CD4-positive, CD25-positive, alpha-beta regulatory T cell (primary cell): ENCODE measurements at regions not wholly inside any gene's neighbourhood (a gene's known extent, or its start where the extent isn't known, plus 50 kb on each side); places are given as distances from the start of the nearest gene placed in this dataset.

Experiments
- ATAC-seq, 2 donors: fragments of 150-1000 bp; cut with Tn5 transposase; one replicate each; pipeline ENCODE4 v1.10.0; 2021; ENCODE audit warnings: low read depth in 2 of 2, moderate number of reproducible peaks in 2 of 2, moderate library complexity in 1 of 2
- DNase-seq, 3 donors: peaks; one replicate each; pipeline versions ENCODE4 v3.0.0 to v3.0.0-alpha.2; 2012 to 2022; ENCODE audit warnings: mixed read lengths in 1 of 3
- H3K27ac ChIP-seq: one replicate; pipeline ENCODE4 v1.7.0; 2013; ENCODE audit warnings: mild to moderate bottlenecking, low read length; ENCODE audit not compliant: insufficient read depth, poor library complexity, severe bottlenecking
- H3K27me3 ChIP-seq: one replicate; pipeline ENCODE4 v1.7.0; 2013; ENCODE audit warnings: low read length; ENCODE audit not compliant: control insufficient read depth, insufficient read depth
- H3K36me3 ChIP-seq: one replicate; pipeline ENCODE4 v1.7.0; 2013; ENCODE audit warnings: mild to moderate bottlenecking, low read length, moderate library complexity; ENCODE audit not compliant: control insufficient read depth, insufficient read depth
- H3K4me1 ChIP-seq: 2 replicates; pipeline ENCODE4 v1.7.0; 2013; ENCODE audit warnings: mild to moderate bottlenecking, low read length; ENCODE audit not compliant: insufficient read depth, control insufficient read depth, poor library complexity, severe bottlenecking
- H3K4me3 ChIP-seq: one replicate; pipeline ENCODE4 v1.7.0; 2013; ENCODE audit warnings: low read depth, mild to moderate bottlenecking, low read length, moderate library complexity
- H3K9me3 ChIP-seq, 2 experiments: 1 replicate in 1 of 2; 2 replicates in 1 of 2; pipeline ENCODE4 v1.7.0; 2013; ENCODE audit warnings: low read length in 2 of 2, mild to moderate bottlenecking in 1 of 2, moderate library complexity in 1 of 2; ENCODE audit not compliant: control insufficient read depth in 2 of 2
- H3K27ac Mint-ChIP-seq, 3 donors: one replicate each; pipeline ENCODE4 v1.8.0; 2020 to 2022; ENCODE audit warnings: mild to moderate bottlenecking in 3 of 3, mixed read lengths in 3 of 3, moderate library complexity in 2 of 3
- H3K27me3 Mint-ChIP-seq: one replicate; pipeline ENCODE4 v1.8.0; 2022; ENCODE audit warnings: mild to moderate bottlenecking, mixed read lengths
- H3K36me3 Mint-ChIP-seq: one replicate; pipeline ENCODE4 v1.8.0; 2020; ENCODE audit warnings: mixed read lengths
- H3K4me1 Mint-ChIP-seq, 4 donors: one replicate each; pipeline ENCODE4 v1.8.0; 2020 to 2022; ENCODE audit warnings: mixed read lengths in 4 of 4, mild to moderate bottlenecking in 1 of 4
- H3K4me3 Mint-ChIP-seq, 4 donors: one replicate each; pipeline ENCODE4 v1.8.0; 2020 to 2022; ENCODE audit warnings: mild to moderate bottlenecking in 4 of 4, mixed read lengths in 4 of 4, moderate library complexity in 3 of 4
- H3K9me3 Mint-ChIP-seq, 7 donors: one replicate each; pipeline ENCODE4 v1.8.0; 2020 to 2022; ENCODE audit warnings: mixed read lengths in 7 of 7, mild to moderate bottlenecking in 3 of 7, moderate library complexity in 2 of 7

DNA sequence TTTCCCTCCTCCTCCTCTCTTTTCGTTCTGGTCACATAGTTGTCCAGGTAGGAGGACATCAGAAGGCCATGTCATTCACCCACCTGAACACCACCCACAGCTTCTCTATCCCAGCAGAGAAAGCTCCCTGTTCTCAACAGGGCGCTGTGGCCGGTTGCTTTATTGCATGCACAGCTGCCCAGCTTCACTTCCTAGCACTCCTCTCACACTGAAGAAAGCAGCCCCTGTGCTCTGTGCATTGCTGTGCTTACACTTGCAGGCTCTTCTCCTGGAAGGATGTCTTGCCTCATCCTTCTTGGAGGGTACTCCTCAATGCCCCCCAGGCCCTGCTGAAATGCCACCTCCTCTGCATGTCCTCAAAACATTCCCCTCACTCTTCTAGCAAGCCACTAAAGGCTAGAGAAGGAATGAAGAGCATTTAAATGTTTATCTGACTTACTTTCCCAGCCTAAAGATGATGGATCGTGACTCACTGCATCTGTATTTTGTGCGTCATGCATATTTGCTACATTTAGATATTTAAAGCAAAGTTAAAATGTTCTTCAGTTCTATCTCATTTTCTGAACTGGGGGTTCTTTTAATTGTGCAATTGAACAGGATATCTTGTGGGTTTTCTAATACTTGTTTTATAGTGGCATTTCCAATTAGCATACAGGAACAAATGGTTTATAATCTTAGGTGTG lies 186.4 kb upstream of the PUDP start:
- Mint-ChIP-seq H3K4me1 (no peaks in the 10 kb centered on the region), H3K27me3 (no peaks in the 10 kb centered on the region), H3K4me3 (no peak overlapping the region), H3K27ac (no peak overlapping the region), H3K36me3 (peaks cover 20% of the 10 kb centered on the region), H3K9me3 (peaks cover 0 to 5% (median 0%) of the 10 kb centered on the region in 7 donors)
- Histone ChIP-seq H3K36me3 (no peaks in the 10 kb centered on the region), H3K4me3 (no peak overlapping the region), H3K27ac (no peak overlapping the region), H3K9me3 (no peaks in the 10 kb centered on the region), H3K27me3 (no peaks in the 10 kb centered on the region), H3K4me1 (no peaks in the 10 kb centered on the region)
- ATAC-seq, result no peak
- DNase-seq, result no peak

DNA sequence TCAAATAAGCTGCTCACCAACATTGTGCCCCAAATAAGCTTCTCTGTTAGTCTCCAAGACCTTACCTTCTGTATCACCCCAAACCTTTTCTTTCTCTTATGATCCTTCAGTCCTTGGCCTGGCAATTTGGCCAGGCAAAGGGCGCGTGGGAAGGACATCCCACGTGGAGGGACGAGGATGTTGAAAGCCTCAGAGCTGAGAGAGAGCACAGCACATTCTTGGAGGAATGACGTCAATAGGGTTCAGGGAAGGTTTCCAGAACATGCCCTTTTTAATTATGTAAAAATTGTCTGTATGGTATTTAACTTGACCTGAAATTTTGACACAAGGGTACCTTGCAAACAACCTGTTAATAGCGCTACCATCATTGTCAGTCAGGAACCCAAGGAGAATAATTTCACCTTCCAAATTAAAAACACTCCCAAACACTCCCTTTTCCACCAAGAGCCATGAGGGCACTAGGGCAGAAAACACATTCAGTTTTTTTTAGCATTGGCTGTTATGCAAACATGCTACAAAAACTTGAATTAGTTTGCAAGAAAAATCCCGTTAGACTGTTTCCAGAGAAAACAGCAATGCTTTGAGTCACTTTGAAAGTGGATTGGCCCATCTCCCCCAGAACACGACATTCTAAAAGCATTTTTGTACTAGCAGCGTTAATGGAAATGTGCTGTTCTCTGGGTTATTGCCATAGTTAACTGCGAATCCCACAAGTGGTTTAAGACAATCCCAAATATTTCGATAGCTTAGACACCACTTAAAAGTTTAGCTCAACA lies 183.2 kb upstream of the PUDP start:
- Histone ChIP-seq H3K36me3 (no peaks in the 10 kb centered on the region), H3K27me3 (no peaks in the 10 kb centered on the region), H3K4me3 (no peak overlapping the region), H3K9me3 (no peaks in the 10 kb centered on the region), H3K4me1 (no peaks in the 10 kb centered on the region), H3K27ac (no peak overlapping the region)
- ATAC-seq (no peak), DNase-seq (no peak)
- Mint-ChIP-seq H3K27ac (no peak overlapping the region), H3K4me3 (no peak overlapping the region), H3K27me3 (no peaks in the 10 kb centered on the region), H3K4me1 (no peaks in the 10 kb centered on the region), H3K36me3 (peaks cover 24% of the 10 kb centered on the region), H3K9me3 (peaks cover 0 to 5% (median 0%) of the 10 kb centered on the region in 7 donors)

DNA sequence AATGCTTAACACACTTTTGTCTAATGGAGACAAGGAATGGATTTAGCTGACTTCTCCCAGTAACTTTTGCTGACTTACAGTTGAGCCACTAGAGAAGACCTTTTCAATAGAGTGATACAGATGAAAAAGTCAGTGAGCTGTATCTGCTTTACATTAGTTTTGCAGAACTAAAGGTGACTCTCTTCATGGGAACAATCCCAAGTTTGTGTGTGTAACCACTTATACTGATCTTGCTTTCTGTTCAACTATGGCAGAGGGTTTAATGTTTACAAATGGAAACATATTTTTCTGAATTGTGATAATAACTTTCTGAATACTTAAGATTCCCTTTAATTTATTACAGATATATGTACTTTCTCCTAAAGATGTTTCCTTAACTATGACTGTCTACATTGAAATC lies 182.6 kb upstream of the PUDP start:
- ATAC-seq (no peak), DNase-seq (no peak)
- H3K9me3 Mint-ChIP-seq, result peaks cover 0 to 5% (median 0%) of the 10 kb centered on the region in 7 donors
- Histone ChIP-seq H3K27me3 (no peaks in the 10 kb centered on the region), H3K4me1 (no peaks in the 10 kb centered on the region), H3K9me3 (no peaks in the 10 kb centered on the region), H3K36me3 (no peaks in the 10 kb centered on the region), H3K4me3 (no peak overlapping the region), H3K27ac (no peak overlapping the region)
- H3K27ac Mint-ChIP-seq, result no peak overlapping the region
- no peak overlapping the region for H3K4me3 Mint-ChIP-seq
- H3K4me1 Mint-ChIP-seq, result no peaks in the 10 kb centered on the region
- no peaks in the 10 kb centered on the region for H3K27me3 Mint-ChIP-seq
- H3K36me3 Mint-ChIP-seq, result peaks cover 26% of the 10 kb centered on the region

DNA sequence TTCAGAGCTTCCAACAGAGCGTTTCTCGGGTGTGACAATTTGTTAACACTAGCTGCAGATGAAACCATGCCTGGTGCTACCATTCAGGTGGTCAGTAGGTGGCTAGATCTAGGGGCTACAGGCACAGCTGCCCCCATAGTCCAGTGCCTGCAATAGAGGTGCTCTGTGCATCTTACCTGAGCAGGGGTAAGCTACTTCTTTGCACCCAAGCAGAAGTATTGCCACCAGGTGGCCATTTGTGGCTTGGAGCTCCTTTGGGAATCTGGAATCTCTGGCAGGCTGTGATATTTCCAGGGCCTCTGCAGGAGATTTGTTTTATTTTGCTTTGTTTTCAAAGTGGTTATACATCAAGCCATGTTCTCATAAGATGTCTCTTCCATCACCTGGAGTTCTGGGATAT lies 170.7 kb upstream of the PUDP start:
- H3K4me1 Mint-ChIP-seq, result no peaks in the 10 kb centered on the region

DNA sequence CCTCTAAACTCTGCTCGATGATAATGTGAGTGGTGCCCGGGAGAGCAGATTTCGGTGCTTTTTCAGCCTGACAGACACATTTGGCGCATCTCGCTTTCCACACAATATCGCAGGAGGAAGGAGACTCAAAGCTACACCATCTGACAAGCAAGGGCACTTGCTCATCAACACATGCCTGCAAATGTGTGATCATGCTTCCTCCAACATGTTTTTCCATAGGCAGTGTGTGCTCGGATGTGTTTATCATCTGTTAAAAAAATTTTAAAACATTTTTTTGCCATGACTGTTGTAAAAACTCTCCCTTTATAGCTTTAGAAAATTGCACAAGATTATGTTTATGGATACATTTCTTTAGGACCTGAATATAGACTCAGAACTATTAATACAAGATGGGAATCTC lies 170.3 kb upstream of the PUDP start:
- no peak overlapping the region for H3K27ac Mint-ChIP-seq
- peaks cover 0 to 1% (median 0%) of the 10 kb centered on the region in 7 donors for H3K9me3 Mint-ChIP-seq
- H3K4me3 Mint-ChIP-seq, result no peak overlapping the region
- H3K36me3 Mint-ChIP-seq, result no peaks in the 10 kb centered on the region
- H3K27me3 Mint-ChIP-seq, result no peaks in the 10 kb centered on the region
- Histone ChIP-seq H3K9me3 (no peaks in the 10 kb centered on the region), H3K27me3 (no peaks in the 10 kb centered on the region), H3K4me1 (no peaks in the 10 kb centered on the region), H3K4me3 (no peak overlapping the region), H3K36me3 (no peaks in the 10 kb centered on the region), H3K27ac (no peak overlapping the region)
- no peak for ATAC-seq
- no peak for DNase-seq
- H3K4me1 Mint-ChIP-seq, result no peaks in the 10 kb centered on the region

More for the DNA sequence above, 170.7 kb upstream of the PUDP start:
- no peaks in the 10 kb centered on the region for H3K27me3 Mint-ChIP-seq
- no peaks in the 10 kb centered on the region for H3K9me3 ChIP-seq
- H3K36me3 ChIP-seq, result no peaks in the 10 kb centered on the region
- H3K9me3 Mint-ChIP-seq, result peaks cover 0 to 1% (median 0%) of the 10 kb centered on the region in 7 donors
- H3K4me3 ChIP-seq, result no peak overlapping the region
- H3K4me1 ChIP-seq, result no peaks in the 10 kb centered on the region
- H3K4me3 Mint-ChIP-seq, result no peak overlapping the region
- no peaks in the 10 kb centered on the region for H3K27me3 ChIP-seq
- ATAC-seq, result no peak
- H3K27ac Mint-ChIP-seq, result no peak overlapping the region
- no peaks in the 10 kb centered on the region for H3K36me3 Mint-ChIP-seq
- H3K27ac ChIP-seq, result no peak overlapping the region
- no peak for DNase-seq

DNA sequence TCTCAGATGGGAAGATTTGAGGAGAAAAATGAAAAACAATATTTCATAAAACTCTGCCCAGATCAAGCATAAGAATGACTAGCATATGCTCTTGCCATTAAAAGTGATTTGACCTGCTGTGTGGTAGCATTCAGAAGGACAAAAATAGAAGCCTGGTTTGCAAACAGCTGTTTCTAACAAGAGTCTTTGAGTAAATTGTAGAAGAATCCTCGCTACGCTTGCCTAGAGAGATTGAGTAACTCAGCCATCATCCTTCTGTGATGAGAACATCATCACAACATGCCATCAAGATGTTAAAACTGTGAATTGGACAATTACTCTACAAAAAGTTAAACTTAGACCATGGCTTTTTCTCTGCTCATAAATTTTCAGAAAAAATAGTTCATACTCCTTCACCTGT lies 168.9 kb upstream of the PUDP start:
- Mint-ChIP-seq H3K4me3 (no peak overlapping the region), H3K36me3 (peaks cover 5% of the 10 kb centered on the region), H3K9me3 (peaks cover 0 to 2% (median 0%) of the 10 kb centered on the region in 7 donors), H3K27me3 (no peaks in the 10 kb centered on the region), H3K27ac (no peak overlapping the region), H3K4me1 (no peaks in the 10 kb centered on the region)
- ATAC-seq (no peak), DNase-seq (no peak)
- no peak overlapping the region for H3K27ac ChIP-seq
- H3K9me3 ChIP-seq, result no peaks in the 10 kb centered on the region
- H3K36me3 ChIP-seq, result no peaks in the 10 kb centered on the region
- H3K4me1 ChIP-seq, result no peaks in the 10 kb centered on the region
- H3K4me3 ChIP-seq, result no peak overlapping the region
- H3K27me3 ChIP-seq, result no peaks in the 10 kb centered on the region

DNA sequence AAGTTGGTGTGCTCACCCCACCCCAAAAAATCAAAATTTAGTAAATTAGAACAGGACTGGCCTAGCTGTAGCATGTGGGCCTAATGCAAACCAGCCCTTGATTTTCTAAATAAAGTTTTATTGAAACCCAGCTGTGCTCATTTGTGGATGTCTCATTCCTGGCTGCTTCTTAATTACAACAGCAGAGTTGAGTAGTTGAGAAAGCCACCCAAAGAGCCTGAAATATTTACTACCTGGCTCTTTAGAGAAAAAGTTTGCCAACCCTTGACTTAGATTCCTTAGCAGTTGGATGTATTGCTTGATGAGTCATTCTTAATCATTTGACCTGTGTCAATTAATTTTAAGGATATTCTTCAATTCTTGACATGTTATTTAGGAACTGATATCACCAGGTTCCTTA lies 168.3 kb upstream of the PUDP start:
- Histone ChIP-seq H3K4me3 (no peak overlapping the region), H3K36me3 (no peaks in the 10 kb centered on the region), H3K4me1 (no peaks in the 10 kb centered on the region), H3K9me3 (no peaks in the 10 kb centered on the region), H3K27me3 (no peaks in the 10 kb centered on the region), H3K27ac (no peak overlapping the region)
- peaks cover 5% of the 10 kb centered on the region for H3K36me3 Mint-ChIP-seq
- H3K27me3 Mint-ChIP-seq, result no peaks in the 10 kb centered on the region
- DNase-seq (no peak), ATAC-seq (no peak)
- no peak overlapping the region for H3K4me3 Mint-ChIP-seq
- H3K9me3 Mint-ChIP-seq, result peaks cover 0 to 2% (median 0%) of the 10 kb centered on the region in 7 donors
- H3K27ac Mint-ChIP-seq, result no peak overlapping the region
- no peaks in the 10 kb centered on the region for H3K4me1 Mint-ChIP-seq

DNA sequence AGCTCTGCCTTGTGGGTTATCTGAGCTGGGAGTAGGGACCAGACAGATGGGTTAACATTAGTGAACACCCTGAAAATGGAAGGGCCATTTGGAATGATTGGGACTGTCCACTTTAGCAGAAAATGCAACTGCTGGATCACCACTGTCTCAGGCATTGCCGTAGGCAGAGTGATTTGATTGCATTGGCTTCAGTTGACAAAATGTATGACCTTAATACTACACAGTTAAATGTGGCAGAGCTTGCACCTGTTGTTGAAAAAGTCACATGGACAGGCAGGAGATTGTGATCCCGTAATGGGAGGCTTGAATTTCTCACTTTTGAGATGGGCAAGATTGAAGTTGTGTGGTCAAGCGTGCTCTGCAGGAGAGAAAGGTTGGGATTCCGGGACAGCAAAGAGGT lies 166.5 kb upstream of the PUDP start:
- Histone ChIP-seq H3K4me3 (no peak overlapping the region), H3K27me3 (no peaks in the 10 kb centered on the region), H3K4me1 (no peaks in the 10 kb centered on the region), H3K9me3 (no peaks in the 10 kb centered on the region), H3K36me3 (no peaks in the 10 kb centered on the region), H3K27ac (no peak overlapping the region)
- Mint-ChIP-seq H3K4me3 (no peak overlapping the region), H3K27ac (no peak overlapping the region), H3K4me1 (no peaks in the 10 kb centered on the region), H3K27me3 (no peaks in the 10 kb centered on the region), H3K36me3 (peaks cover 5% of the 10 kb centered on the region), H3K9me3 (peaks cover 0 to 2% (median 0%) of the 10 kb centered on the region in 7 donors)
- no peak for ATAC-seq
- no peak for DNase-seq
